ENCODE measurements at regions not wholly inside any gene's neighbourhood (a gene's known extent, or its start where the extent isn't known, plus 50 kb on each side); places are given as distances from the start of the nearest gene placed in this dataset.

GRCh38 chr2:118320196-118320595 is 231.9 kb downstream of the INSIG2 start:
- intact Hi-C loops (cut with DNase I), result no loop called here
- DNase-seq (ENCODE audit: low spot score), result no peak

- intact Hi-C loops (cut with DNase I), result no loop called here
Measured at GRCh38 chr2:118319271-118319684, 231.0 kb downstream of the INSIG2 start.

GRCh38 chr2:118315606-118316005 is 227.3 kb downstream of the INSIG2 start:
- no peak for DNase-seq (ENCODE audit: low spot score)
- intact Hi-C loops (cut with DNase I), result no loop called here

More at GRCh38 chr2:118319271-118319684, 231.0 kb downstream of the INSIG2 start:
- DNase-seq (ENCODE audit: low spot score), result no peak

- DNase-seq (ENCODE audit: low spot score), result no peak
- intact Hi-C loops (cut with DNase I), result no loop called here
Measured at GRCh38 chr2:118312969-118313756, 224.9 kb downstream of the INSIG2 start.

GRCh38 chr2:118310681-118311429 is 222.6 kb downstream of the INSIG2 start:
- intact Hi-C loops (cut with DNase I), result no loop called here
- DNase-seq (ENCODE audit: low spot score), result no peak

- intact Hi-C loops (cut with DNase I), result no loop called here
- DNase-seq (ENCODE audit: low spot score), result no peak
Measured at GRCh38 chr2:118309946-118310680, 221.8 kb downstream of the INSIG2 start.

- intact Hi-C loops (cut with DNase I), result no loop called here
- no peak for DNase-seq (ENCODE audit: low spot score)
Measured at GRCh38 chr2:118309257-118309945, 221.1 kb downstream of the INSIG2 start.

GRCh38 chr2:118307864-118308263 is 219.6 kb downstream of the INSIG2 start:
- intact Hi-C loops (cut with DNase I), result no loop called here
- no peak for DNase-seq (ENCODE audit: low spot score)

GRCh38 chr2:118301248-118301647 is 213.0 kb downstream of the INSIG2 start:
- no peak for DNase-seq (ENCODE audit: low spot score)
- intact Hi-C loops (cut with DNase I), result no loop called here

- DNase-seq (ENCODE audit: low spot score), result no peak
- intact Hi-C loops (cut with DNase I), result no loop called here
Measured at GRCh38 chr2:118300832-118301231, 212.6 kb downstream of the INSIG2 start.

- intact Hi-C loops (cut with DNase I), result no loop called here
- no peak for DNase-seq (ENCODE audit: low spot score)
Measured at GRCh38 chr2:118296663-118297062, 208.4 kb downstream of the INSIG2 start.

GRCh38 chr2:118295592-118296390 is 207.5 kb downstream of the INSIG2 start:
- intact Hi-C loops (cut with DNase I), result no loop called here
- DNase-seq (ENCODE audit: low spot score), result no peak

- DNase-seq (ENCODE audit: low spot score), result no peak
- intact Hi-C loops (cut with DNase I), result no loop called here
Measured at GRCh38 chr2:118294063-118294462, 205.8 kb downstream of the INSIG2 start.

- DNase-seq (ENCODE audit: low spot score), result no peak
- intact Hi-C loops (cut with DNase I), result no loop called here
Measured at GRCh38 chr2:118292991-118293390, 204.7 kb downstream of the INSIG2 start.

GRCh38 chr2:118291251-118291880 is 203.1 kb downstream of the INSIG2 start:
- intact Hi-C loops (cut with DNase I), result no loop called here
- no peak for DNase-seq (ENCODE audit: low spot score)

GRCh38 chr2:118290411-118291250 is 202.4 kb downstream of the INSIG2 start:
- intact Hi-C loops (cut with DNase I), result no loop called here
- no peak for DNase-seq (ENCODE audit: low spot score)

GRCh38 chr2:118279005-118279404 is 190.7 kb downstream of the INSIG2 start:
- no peak for DNase-seq (ENCODE audit: low spot score)
- intact Hi-C loops (cut with DNase I), result no loop called here

- DNase-seq (ENCODE audit: low spot score), result no peak
- intact Hi-C loops (cut with DNase I), result no loop called here
Measured at GRCh38 chr2:118278046-118278445, 189.8 kb downstream of the INSIG2 start.

Data from cardiac septum (tissue), 1 donor.